ENCODE measurements at regions not wholly inside any gene's neighbourhood (a gene's known extent, or its start where the extent isn't known, plus 50 kb on each side); places are given as distances from the start of the nearest gene placed in this dataset.

DNA sequence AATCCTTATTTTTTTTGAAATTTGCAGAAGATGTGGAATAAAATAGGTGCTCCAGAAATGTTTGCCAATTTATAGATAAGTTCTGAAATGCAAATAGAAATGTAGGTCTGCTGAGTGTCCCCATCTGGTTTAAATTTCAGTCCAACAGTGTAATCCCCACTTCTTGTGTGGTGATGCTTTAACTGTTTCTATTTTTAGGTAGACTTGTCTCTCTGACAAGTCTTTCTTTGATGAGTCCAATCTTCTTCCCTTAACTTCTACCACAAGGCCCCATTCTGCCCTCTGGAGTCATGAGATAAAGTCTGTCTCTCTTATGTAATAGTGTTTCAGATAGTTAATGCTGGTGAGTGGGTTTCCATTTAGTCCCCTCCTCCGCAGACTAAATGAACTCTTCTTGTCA lies 390.4 kb downstream of the RFC3 start:
- Histone ChIP-seq H3K27ac (ENCODE audit: low read depth, low read length) (no peak overlapping the region), H3K27me3 (ENCODE audit: control insufficient read depth, insufficient read depth, low read length) (no peaks in the 10 kb centered on the region), H3K9ac (ENCODE audit: low read length) (no peak overlapping the region), H3K36me3 (ENCODE audit: control insufficient read depth, insufficient read depth, low read length) (no peaks in the 10 kb centered on the region), H3K4me1 (ENCODE audit: control insufficient read depth, insufficient read depth, low read length) (peaks cover 9% of the 10 kb centered on the region), H3K4me3 (ENCODE audit: low read length) (no peak overlapping the region)

DNA sequence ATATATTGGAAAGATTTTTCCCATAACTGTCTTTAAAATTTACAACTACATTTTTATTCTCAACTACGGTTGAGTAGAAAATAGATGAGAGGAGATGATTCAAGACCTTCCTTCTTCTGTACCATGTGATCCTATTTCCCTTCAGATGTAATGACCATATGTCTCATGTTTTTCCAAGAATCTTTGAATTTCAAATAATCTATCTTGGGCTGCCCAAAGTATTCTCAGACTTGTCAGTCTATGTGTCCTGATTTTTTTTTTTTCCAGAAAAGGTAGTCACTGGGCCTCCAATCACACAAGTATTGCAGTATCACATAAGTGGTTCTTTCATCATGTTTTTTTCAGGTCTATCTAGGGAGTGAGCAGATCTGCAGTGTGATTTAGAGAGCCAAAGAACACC lies 392.4 kb downstream of the RFC3 start:
- H3K4me1 ChIP-seq (ENCODE audit: control insufficient read depth, insufficient read depth, low read length), result peaks cover 9% of the 10 kb centered on the region
- H3K27ac ChIP-seq (ENCODE audit: low read depth, low read length), result no peak overlapping the region
- H3K36me3 ChIP-seq (ENCODE audit: control insufficient read depth, insufficient read depth, low read length), result no peaks in the 10 kb centered on the region
- no peaks in the 10 kb centered on the region for H3K27me3 ChIP-seq (ENCODE audit: control insufficient read depth, insufficient read depth, low read length)
- no peak overlapping the region for H3K9ac ChIP-seq (ENCODE audit: low read length)
- H3K4me3 ChIP-seq (ENCODE audit: low read length), result no peak overlapping the region

DNA sequence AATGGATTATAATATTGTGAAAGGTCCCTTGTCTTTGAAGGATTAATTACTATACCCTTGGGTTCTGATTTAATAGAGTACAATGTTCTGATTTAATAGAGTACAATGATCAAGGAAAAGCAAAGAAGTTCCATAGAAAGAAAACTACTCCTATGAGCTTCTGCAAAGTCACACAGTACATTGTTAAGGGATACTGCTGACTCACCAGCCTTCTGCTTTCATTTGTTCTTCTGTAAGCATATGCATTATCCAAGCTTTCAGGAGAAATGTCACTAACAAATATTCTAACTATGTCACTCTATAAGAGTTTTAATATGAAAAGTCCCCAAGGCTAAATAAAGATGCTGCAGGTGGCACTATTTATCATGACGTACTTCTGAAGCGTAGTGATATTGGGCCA lies 396.7 kb downstream of the RFC3 start:
- Histone ChIP-seq H3K4me3 (ENCODE audit: low read length) (no peak overlapping the region), H3K27me3 (ENCODE audit: control insufficient read depth, insufficient read depth, low read length) (no peaks in the 10 kb centered on the region), H3K4me1 (ENCODE audit: control insufficient read depth, insufficient read depth, low read length) (no peaks in the 10 kb centered on the region), H3K9ac (ENCODE audit: low read length) (no peak overlapping the region), H3K27ac (ENCODE audit: low read depth, low read length) (no peak overlapping the region), H3K36me3 (ENCODE audit: control insufficient read depth, insufficient read depth, low read length) (no peaks in the 10 kb centered on the region)

DNA sequence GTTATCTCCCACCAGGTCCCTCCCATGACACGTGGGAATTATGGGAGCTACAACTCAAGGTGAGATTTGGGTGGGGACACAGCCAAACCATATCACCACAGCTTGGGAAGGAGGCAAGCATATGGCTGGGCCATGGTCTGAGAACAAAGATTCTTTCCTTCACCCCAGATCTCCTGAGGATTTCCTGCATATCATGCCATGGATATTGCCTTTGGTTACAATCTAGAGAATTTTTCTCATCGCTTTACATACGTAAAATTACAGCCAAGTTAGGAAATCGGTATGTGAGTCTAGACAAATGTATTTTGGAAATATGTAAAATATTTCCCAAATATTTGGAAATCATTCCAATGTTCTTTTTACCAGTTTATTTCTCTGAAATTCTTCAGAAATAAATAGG lies 398.3 kb downstream of the RFC3 start:
- no peaks in the 10 kb centered on the region for H3K4me1 ChIP-seq (ENCODE audit: control insufficient read depth, insufficient read depth, low read length)
- no peak overlapping the region for H3K4me3 ChIP-seq (ENCODE audit: low read length)
- H3K27ac ChIP-seq (ENCODE audit: low read depth, low read length), result no peak overlapping the region
- no peaks in the 10 kb centered on the region for H3K36me3 ChIP-seq (ENCODE audit: control insufficient read depth, insufficient read depth, low read length)
- H3K9ac ChIP-seq (ENCODE audit: low read length), result no peak overlapping the region
- H3K27me3 ChIP-seq (ENCODE audit: control insufficient read depth, insufficient read depth, low read length), result no peaks in the 10 kb centered on the region

DNA sequence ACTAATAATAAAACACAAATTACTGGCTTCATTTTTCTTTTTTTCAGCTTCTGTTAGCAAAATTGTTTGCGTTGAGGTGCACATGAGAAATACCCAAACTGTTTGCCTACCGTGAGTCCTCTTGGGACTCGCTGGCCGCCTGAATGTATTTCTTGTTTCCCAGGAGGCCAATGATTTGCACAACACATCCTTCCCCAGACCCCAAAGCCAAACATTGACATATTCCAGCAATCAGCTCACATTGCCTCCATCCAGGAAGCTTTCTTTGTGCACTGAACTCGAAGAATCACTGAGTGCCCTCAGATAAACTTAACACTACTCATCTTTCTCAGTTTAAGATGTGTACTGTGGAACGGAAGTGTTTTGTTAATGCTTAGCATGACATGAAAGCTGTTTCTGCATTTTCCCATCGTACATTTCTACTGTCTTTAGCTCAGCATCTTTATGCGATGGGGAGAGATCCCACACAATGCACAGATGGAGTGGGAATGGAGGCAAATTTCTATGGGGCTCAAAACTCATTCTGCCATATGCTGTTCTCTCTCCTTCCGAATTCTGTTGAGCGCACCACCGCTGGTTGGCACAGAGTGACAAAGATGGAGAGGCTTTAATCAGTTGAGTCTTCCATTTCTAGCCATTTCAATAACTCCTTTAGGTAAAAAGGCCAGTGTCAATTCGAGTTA lies 399.5 kb downstream of the RFC3 start:
- Histone ChIP-seq H3K9ac (ENCODE audit: low read length) (no peak overlapping the region), H3K4me1 (ENCODE audit: control insufficient read depth, insufficient read depth, low read length) (no peaks in the 10 kb centered on the region), H3K27ac (ENCODE audit: low read depth, low read length) (no peak overlapping the region), H3K36me3 (ENCODE audit: control insufficient read depth, insufficient read depth, low read length) (no peaks in the 10 kb centered on the region), H3K4me3 (ENCODE audit: low read length) (no peak overlapping the region), H3K27me3 (ENCODE audit: control insufficient read depth, insufficient read depth, low read length) (no peaks in the 10 kb centered on the region)

DNA sequence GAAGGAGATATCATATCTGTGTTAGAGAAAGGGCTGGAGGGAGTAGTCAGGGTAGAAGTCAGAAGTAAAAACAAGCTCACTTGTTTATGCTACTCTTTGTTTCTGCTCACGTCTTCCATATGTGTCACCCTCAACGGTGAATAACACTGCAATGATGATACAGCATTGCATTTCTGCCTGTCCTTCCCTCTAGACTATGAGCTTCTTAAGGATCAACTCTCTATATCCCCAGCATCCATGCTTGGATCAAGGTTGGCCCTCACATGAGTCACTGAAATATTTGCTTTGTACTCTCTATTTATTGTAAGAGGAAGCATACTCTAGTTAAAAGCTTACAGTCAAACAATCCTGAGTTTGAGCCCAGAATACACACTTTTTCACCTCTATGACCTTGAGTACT lies 406.0 kb downstream of the RFC3 start:
- Histone ChIP-seq H3K4me3 (ENCODE audit: low read length) (no peak overlapping the region), H3K36me3 (ENCODE audit: control insufficient read depth, insufficient read depth, low read length) (no peaks in the 10 kb centered on the region), H3K27me3 (ENCODE audit: control insufficient read depth, insufficient read depth, low read length) (no peaks in the 10 kb centered on the region), H3K9ac (ENCODE audit: low read length) (no peak overlapping the region), H3K4me1 (ENCODE audit: control insufficient read depth, insufficient read depth, low read length) (no peaks in the 10 kb centered on the region), H3K27ac (ENCODE audit: low read depth, low read length) (no peak overlapping the region)

DNA sequence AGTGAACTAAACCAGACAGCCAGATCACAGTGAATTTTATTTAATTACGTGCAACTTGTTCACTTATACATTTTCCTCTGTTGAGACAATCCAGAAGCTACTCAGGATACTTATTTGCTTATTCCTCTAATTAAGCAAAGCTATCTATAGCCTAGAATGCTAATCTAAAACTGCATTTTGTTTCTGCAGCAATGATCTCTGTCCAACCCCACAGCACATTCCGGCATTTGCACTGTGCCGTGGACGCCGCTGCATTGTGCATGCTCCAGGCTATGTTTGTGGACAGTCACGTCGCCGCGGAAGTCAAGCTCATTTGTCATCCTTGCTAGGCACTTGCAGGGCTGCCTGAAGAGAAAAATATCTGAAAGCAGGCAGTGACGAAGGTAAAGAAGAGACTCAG lies 406.9 kb downstream of the RFC3 start:
- H3K27ac ChIP-seq (ENCODE audit: low read depth, low read length), result no peak overlapping the region
- H3K4me1 ChIP-seq (ENCODE audit: control insufficient read depth, insufficient read depth, low read length), result no peaks in the 10 kb centered on the region
- H3K4me3 ChIP-seq (ENCODE audit: low read length), result no peak overlapping the region
- H3K27me3 ChIP-seq (ENCODE audit: control insufficient read depth, insufficient read depth, low read length), result no peaks in the 10 kb centered on the region
- no peaks in the 10 kb centered on the region for H3K36me3 ChIP-seq (ENCODE audit: control insufficient read depth, insufficient read depth, low read length)
- no peak overlapping the region for H3K9ac ChIP-seq (ENCODE audit: low read length)

DNA sequence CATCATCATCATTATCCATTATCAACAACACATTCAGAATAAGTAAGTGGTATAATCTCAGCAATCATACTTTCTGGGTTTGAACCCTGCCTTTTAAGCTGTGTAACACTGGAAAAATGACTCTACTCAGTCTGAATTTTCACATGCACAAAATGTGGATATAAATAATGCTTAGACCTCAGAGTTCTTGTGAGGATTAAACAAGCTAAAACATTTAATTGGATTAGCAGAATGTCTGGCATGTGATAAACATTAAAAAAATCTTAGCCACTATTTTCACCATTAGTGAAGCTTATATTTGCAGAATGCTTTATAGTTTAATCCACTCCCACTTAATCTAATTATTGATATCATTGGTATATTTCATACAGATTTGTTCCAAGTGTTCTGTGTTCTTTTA lies 412.3 kb downstream of the RFC3 start:
- H3K36me3 ChIP-seq (ENCODE audit: control insufficient read depth, insufficient read depth, low read length), result no peaks in the 10 kb centered on the region
- H3K4me3 ChIP-seq (ENCODE audit: low read length), result no peak overlapping the region
- no peak overlapping the region for H3K27ac ChIP-seq (ENCODE audit: low read depth, low read length)
- no peaks in the 10 kb centered on the region for H3K4me1 ChIP-seq (ENCODE audit: control insufficient read depth, insufficient read depth, low read length)
- H3K9ac ChIP-seq (ENCODE audit: low read length), result no peak overlapping the region
- no peaks in the 10 kb centered on the region for H3K27me3 ChIP-seq (ENCODE audit: control insufficient read depth, insufficient read depth, low read length)

DNA sequence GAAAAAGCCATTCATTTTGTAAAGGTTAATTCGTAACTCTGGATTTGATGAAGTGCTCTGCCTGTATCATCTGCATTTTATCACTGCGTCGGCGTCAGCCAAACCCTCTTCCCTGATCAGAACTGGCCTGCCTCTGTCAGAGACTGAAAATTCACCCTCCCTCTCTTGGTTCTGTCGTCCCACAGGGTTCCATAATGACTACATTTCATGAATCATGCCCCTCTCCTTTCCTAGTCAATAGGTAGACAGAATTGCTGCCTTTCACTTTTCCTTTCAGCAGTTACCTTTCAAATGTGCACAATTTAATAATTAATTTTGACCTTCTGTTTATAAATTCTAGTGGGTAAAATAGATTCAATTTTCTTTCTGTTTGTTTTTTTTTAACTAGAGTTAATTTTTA lies 423.4 kb downstream of the RFC3 start:
- no peak overlapping the region for H3K9ac ChIP-seq (ENCODE audit: low read length)
- H3K4me1 ChIP-seq (ENCODE audit: control insufficient read depth, insufficient read depth, low read length), result no peaks in the 10 kb centered on the region
- no peak overlapping the region for H3K4me3 ChIP-seq (ENCODE audit: low read length)
- no peaks in the 10 kb centered on the region for H3K27me3 ChIP-seq (ENCODE audit: control insufficient read depth, insufficient read depth, low read length)
- H3K27ac ChIP-seq (ENCODE audit: low read depth, low read length), result no peak overlapping the region
- H3K36me3 ChIP-seq (ENCODE audit: control insufficient read depth, insufficient read depth, low read length), result no peaks in the 10 kb centered on the region

DNA sequence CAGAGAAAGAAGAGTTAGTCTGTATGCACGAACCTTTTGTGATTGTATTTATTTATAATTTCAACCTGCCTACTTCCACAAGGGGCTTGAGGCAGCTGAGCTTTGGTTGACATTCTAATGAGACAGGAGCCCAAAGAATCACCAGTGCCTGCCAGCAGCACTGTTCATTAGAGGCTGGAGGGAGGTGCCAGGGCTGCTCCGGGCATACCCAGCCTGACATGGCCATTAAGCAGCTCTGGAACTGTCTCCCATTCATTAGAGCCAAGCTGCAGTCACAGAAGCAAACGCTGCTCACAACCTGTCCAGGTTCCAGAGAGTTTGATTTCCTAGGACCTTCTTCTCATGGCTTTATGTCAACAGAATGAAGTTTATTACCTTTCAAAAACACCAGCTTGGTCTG lies 425.5 kb downstream of the RFC3 start:
- Histone ChIP-seq H3K4me1 (ENCODE audit: control insufficient read depth, insufficient read depth, low read length) (no peaks in the 10 kb centered on the region), H3K27me3 (ENCODE audit: control insufficient read depth, insufficient read depth, low read length) (no peaks in the 10 kb centered on the region), H3K4me3 (ENCODE audit: low read length) (no peak overlapping the region), H3K36me3 (ENCODE audit: control insufficient read depth, insufficient read depth, low read length) (no peaks in the 10 kb centered on the region), H3K9ac (ENCODE audit: low read length) (no peak overlapping the region), H3K27ac (ENCODE audit: low read depth, low read length) (no peak overlapping the region)

DNA sequence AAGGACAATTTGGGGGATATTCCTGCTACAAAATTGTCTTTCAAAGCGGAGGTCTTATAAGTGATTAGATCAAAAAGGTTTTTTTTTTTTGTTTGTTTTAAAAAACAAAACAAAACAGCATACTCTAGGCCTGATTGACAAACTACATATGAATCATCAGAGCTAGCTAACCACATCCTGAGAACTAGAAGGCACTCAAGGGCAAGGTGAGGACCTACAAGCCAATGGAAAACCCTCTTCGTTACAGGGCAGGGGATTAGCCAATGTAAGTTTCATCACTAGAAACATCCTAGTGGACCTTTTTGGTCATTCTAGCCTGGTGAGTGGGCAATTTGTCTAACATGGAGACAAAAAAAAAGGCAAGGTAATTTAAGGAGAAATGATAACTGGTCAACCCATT lies 428.6 kb downstream of the RFC3 start:
- no peak overlapping the region for H3K9ac ChIP-seq (ENCODE audit: low read length)
- no peaks in the 10 kb centered on the region for H3K4me1 ChIP-seq (ENCODE audit: control insufficient read depth, insufficient read depth, low read length)
- no peak overlapping the region for H3K4me3 ChIP-seq (ENCODE audit: low read length)
- no peaks in the 10 kb centered on the region for H3K36me3 ChIP-seq (ENCODE audit: control insufficient read depth, insufficient read depth, low read length)
- H3K27ac ChIP-seq (ENCODE audit: low read depth, low read length), result no peak overlapping the region
- H3K27me3 ChIP-seq (ENCODE audit: control insufficient read depth, insufficient read depth, low read length), result no peaks in the 10 kb centered on the region

DNA sequence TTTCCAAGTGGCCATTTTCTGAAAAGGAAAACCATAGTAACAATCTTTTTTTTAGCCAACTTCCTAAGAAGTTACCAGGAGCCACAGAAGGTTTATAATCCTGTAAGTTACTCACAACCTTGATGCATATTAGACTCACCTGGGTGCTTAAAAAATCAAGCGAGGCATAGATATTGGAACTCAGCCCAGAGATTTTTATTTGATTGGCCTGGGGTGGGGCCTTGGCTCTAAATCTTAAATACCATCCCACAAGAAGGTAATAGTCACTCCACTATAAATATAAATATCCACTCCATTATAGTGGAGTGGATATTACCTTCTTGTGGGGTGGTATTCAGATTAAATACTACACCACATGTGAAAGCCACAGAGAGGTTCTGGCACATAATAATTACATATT lies 429.6 kb downstream of the RFC3 start:
- no peak overlapping the region for H3K9ac ChIP-seq (ENCODE audit: low read length)
- H3K4me3 ChIP-seq (ENCODE audit: low read length), result no peak overlapping the region
- H3K27me3 ChIP-seq (ENCODE audit: control insufficient read depth, insufficient read depth, low read length), result no peaks in the 10 kb centered on the region
- H3K4me1 ChIP-seq (ENCODE audit: control insufficient read depth, insufficient read depth, low read length), result no peaks in the 10 kb centered on the region
- no peaks in the 10 kb centered on the region for H3K36me3 ChIP-seq (ENCODE audit: control insufficient read depth, insufficient read depth, low read length)
- H3K27ac ChIP-seq (ENCODE audit: low read depth, low read length), result no peak overlapping the region

DNA sequence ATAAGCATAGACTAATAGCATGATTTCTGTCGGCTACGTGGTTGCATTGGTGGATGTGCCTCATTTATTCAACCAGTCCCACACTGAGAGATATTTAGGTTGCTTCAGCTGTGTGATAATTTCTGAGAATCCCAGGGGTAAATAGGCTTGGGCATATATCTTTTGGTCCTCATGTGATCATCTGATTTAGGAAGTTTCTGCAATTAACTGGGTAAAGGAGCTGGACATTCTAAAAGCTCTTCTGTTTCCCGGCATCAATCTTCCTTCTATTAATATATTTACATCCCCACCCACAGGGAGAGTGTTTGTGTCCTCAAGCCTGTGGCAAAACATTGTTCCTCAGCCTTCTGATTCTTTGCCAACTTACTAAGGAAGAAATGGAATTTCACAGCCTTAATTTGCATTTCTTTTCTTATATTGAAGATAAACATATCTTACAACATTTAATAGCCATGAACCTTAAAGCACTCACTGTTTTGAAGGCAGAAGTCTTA lies 431.6 kb downstream of the RFC3 start:
- Histone ChIP-seq H3K27ac (ENCODE audit: low read depth, low read length) (no peak overlapping the region), H3K27me3 (ENCODE audit: control insufficient read depth, insufficient read depth, low read length) (no peaks in the 10 kb centered on the region), H3K9ac (ENCODE audit: low read length) (no peak overlapping the region), H3K4me3 (ENCODE audit: low read length) (no peak overlapping the region), H3K4me1 (ENCODE audit: control insufficient read depth, insufficient read depth, low read length) (no peaks in the 10 kb centered on the region), H3K36me3 (ENCODE audit: control insufficient read depth, insufficient read depth, low read length) (no peaks in the 10 kb centered on the region)
